CMK (cell line): ENCODE measurements at regions not wholly inside any gene's neighbourhood (a gene's known extent, or its start where the extent isn't known, plus 50 kb on each side); places are given as distances from the start of the nearest gene placed in this dataset.

Experiments
- DNase-seq: peaks from one replicate; pipeline ENCODE4 v3.0.0-alpha.2; 2010; ENCODE audit warnings: low read depth

DNA sequence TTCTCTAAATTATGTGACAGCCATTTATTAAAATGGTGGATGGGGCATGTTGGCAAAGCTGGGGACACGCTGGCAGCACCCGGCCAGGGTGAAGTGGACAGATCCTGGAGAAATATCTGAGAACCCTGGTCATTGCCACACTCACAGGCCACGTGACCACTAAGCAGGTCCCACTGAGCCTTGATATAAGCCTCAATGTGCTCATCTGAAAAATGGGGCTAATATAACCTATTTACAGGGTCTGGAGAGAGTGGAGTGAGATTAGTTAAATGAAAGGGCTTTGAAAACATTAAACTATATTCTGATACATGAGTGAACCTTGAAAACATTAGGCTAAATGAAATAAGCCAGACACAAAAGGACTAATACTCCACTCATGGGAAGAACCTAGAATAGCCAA, 108.9 kb downstream of the RBFOX3 start:
- DNase-seq: no peak

DNA sequence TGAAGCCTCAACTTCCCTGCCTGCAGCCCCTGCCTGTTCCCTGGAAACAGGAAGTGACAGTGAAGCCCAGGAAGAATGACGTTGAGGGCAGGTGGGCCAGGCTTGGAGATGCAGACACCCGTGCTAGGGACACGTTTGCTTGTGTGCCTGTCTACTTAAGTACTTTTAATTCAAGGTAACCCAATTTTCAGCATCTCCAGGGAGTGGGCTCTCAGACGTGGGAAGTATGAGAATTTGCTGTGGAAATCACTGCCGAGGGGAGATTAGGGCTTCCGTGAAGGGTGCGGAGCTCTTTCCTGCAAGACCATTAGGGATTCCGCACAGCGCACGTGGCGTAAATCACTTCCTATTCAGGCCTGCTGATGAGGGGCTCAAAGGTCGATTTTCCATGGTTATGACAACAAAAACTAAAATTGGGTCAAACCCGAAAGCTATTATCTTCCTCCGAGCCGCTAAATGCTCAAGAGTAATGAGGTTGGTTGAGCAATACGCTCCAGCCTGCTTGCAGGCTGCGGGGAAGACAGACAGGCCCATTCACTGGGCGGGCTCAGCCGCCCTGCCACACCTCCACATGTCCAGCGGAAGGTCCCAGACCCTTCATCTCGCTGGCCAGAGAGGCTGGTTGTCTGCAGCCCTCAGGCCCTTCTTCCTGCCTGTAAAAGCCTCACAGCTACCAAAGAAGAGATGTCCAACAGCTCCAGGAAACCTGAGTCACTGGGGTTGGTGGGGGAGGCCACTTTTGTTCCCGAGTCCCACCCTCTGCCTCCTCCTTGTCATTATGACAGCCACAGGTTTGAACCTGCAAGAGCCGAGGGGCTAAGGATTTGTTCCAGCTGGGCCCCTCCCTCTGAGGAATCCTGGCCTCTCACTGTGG, 109.9 kb downstream of the RBFOX3 start:
- DNase-seq: no peak

DNA sequence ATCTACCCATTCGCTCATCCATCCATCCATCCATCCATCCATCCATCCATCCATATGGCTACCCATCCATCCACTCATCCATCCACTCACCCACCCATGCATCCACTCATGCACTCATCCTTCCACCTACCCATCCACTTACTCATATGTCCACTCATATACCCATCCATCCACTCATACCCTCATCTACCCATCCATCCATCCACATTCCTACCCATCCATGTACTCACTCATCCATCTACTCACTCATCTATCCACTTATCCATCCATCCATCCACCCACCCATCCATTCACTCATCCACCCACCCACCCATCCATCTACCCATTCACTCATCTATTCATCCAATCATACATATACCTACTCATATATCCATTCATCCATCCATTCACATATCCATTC, 112.0 kb downstream of the RBFOX3 start:
- no peak for DNase-seq

GRCh38 chr17:79497777-79498348, 113.0 kb downstream of the RBFOX3 start:
- DNase-seq: no peak

GRCh38 chr17:79496422-79497005, 114.3 kb downstream of the RBFOX3 start:
- no peak for DNase-seq

DNA sequence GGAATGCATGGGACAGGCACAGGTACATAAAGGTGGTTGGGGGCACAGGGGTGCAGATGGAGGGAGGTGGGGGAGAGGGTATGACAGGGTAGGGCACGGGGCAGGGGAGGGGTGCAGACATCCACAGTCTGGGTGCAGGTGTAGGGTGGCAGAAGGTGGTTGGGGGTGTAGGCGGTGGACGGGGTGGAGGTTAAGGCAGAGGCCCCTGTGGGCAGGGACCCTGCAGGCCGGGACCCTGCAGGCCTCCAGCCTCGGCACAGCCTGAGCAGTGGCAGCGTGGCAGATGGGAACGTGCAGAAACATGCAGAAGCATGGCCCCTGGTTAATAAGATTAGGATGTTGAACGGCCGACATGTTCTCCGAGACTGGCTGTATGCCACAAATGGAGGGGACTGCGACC, 115.2 kb downstream of the RBFOX3 start:
- DNase-seq: no peak

- DNase-seq: no peak
Measured at GRCh38 chr17:79491006-79491405, 119.8 kb downstream of the RBFOX3 start.

DNA sequence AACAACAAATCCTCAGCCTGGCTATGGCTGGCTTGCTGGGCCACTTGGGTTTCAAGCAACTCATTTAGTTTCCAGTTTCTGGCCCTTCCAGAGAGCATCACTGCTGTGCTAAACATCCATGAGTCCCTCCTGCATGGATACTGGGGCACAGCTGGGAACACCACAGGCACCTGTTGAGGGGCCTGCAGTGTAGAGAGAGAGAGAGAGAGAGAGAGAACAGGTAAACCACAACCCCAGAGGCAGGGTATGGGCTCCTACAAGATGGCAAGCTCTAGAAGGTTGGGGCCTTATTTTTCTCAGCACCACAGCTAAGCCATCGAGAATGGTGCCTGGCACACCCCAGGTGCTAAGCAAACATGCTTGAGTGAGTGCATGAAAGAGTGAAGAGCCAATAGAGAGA, 120.3 kb downstream of the RBFOX3 start:
- no peak for DNase-seq

DNA sequence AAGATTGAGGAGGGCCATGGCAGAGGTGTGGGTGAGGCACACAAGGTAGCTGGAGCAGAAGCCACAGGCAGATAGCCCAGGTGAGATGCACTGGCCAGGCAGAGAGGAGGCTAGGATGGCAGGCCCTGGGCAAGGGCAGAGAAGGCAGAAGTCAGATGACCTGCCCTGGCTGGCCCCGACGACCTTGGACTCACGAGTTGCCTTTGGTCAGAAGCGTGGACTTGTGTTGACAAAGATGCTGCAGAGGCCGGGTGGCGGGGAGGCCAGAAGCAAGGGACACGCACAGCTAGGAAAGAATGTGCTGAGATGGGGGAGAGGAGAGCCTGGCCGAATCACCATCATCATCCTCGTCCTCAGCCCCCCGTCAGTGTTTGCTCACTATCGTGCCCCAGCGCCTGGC, 123.7 kb downstream of the RBFOX3 start:
- DNase-seq: no peak

- no peak for DNase-seq
Measured at GRCh38 chr17:79485991-79486390, 124.9 kb downstream of the RBFOX3 start.

DNA sequence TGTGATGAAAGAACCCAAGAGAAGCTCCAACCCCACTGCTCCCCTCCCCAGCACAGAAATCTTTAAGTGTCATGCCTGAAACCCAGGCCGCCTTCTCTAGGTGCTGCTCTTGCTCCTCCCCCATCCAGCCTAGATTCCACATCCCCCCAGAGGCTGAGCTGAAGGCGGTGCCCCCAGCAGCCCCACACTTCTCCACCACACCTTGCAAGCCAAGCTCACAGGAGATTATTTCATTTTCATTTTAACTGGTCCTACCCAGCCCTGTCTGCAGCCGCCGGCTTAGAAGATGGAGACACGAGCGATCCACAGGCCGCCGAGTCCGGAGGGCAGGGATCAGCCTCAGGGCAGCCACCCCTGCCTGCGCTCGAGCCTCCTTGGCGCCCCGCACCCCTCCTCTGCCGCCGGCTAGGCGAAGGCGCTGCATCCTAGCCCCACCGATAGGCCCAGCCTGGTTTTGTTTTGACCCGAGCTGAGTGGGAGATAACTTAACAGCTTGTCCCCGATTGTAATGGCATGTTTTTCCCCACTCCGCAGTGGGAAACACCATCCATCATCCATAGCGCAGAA, 125.3 kb downstream of the RBFOX3 start:
- no peak for DNase-seq

DNA sequence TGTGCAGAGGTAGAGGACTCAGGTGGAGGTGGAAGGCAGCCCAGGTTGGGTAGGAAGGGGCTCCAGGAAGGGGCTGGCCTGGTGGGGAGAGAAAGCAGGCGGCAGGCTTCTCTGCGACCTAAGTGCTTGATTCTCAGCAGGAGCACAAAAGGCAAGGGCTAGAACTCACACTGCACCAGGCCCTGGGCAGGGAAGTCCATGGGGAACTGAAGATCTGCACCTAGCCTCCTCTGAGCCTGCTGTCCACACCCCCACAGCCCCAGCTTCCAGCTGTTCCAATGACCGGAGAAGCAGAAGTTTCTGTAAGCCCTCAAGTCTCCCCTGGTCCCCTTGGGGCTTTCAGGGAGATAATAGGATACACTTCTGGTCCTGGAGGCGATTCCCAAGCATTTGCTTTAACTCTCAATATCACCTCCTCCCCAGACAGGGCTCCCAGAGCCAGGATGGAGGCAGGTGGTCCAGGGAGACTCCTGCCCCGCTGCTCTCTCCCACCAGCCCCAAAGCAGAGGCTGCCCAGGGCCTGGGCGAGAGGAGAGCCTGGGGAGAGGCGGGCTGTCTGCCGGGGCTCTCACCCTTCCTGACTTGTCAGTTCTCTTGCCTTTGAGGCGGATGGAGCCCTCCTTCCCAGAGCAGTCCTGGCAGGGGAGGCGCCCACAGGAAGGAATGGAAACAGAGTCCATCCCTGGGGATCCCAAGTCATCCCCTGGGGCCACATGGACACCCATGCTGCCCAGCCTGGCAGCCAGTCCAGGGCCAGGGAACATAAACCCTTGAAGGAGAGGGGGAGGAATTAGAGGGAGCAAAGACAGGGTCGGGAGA, 126.0 kb downstream of the RBFOX3 start:
- DNase-seq: no peak

- DNase-seq: no peak
Measured at GRCh38 chr17:79483842-79484241, 127.0 kb downstream of the RBFOX3 start.

- DNase-seq: no peak
Measured at GRCh38 chr17:79482727-79483521, 127.9 kb downstream of the RBFOX3 start.

GRCh38 chr17:79479876-79480275, 131.0 kb downstream of the RBFOX3 start:
- DNase-seq: no peak

DNA sequence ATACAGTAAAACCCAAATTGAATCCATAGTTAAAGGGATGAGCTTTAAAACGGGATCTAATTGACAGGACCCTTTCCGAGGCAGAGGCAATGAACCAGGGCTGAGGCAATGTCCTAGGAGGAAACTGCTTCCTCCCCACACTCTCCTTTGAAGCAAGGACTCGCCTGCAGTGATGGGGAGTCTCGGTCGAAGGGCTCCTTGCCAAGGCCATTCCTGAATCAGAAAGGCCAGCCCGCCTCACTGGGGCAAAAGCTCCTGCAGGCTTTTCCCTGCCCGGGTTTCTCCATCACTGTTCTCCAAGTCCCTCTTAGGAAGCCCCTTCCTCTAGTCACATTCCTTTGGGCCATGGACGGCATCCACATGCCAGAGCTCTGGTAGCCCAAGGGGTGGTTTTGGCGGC, 132.0 kb downstream of the RBFOX3 start:
- no peak for DNase-seq

- DNase-seq: no peak
Measured at GRCh38 chr17:79478051-79478461, 132.8 kb downstream of the RBFOX3 start.

GRCh38 chr17:79476074-79476652, 134.7 kb downstream of the RBFOX3 start:
- DNase-seq: no peak

GRCh38 chr17:79473876-79474440, 136.9 kb downstream of the RBFOX3 start:
- DNase-seq: no peak

- DNase-seq: no peak
Measured at GRCh38 chr17:79473111-79473875, 137.6 kb downstream of the RBFOX3 start.
